ENCODE measurements at regions not wholly inside any gene's neighbourhood (a gene's known extent, or its start where the extent isn't known, plus 50 kb on each side); places are given as distances from the start of the nearest gene placed in this dataset.

GRCh38 chr6:28597924-28598722 lies 72.4 kb downstream of the GPX5 start:
- no peaks in the 10 kb centered on the region for H3K36me3 ChIP-seq (ENCODE audit: control insufficient read depth in 3 of 3, insufficient read depth in 2 of 3, low read depth in 1 of 3, low read length in 3 of 3)
- no peaks in the 10 kb centered on the region for H3K4me1 ChIP-seq (ENCODE audit: control insufficient read depth in 3 of 3, insufficient read depth in 2 of 3, low read depth in 1 of 3, low read length in 2 of 3)
- no peaks in the 10 kb centered on the region for H3K9me3 ChIP-seq (ENCODE audit: control insufficient read depth in 2 of 2, insufficient read depth in 1 of 2, low read depth in 1 of 2, low read length in 1 of 2)
- H3K27me3 ChIP-seq (ENCODE audit: control insufficient read depth in 3 of 3, insufficient read depth in 3 of 3, low read length in 3 of 3) = peaks cover 0 to 24% (median 11%) of the 10 kb centered on the region in 3 donors
- WGBS, 3 donors = 37 to 52% (median 42%) methylated on average over 13 of the region's 13 CpGs
- FAIRE-seq = no peak
- H3K27ac ChIP-seq (ENCODE audit: low read depth in 1 of 3, low read length in 2 of 3) = no peak overlapping the region
- DNase-seq = no peak
- peak overlapping the region in 1 of 3 donors; percentile 13 for H3K4me3 ChIP-seq (ENCODE audit: low read depth in 1 of 3, low read length in 3 of 3)

GRCh38 chr6:28598757-28599686 lies 73.3 kb downstream of the GPX5 start:
- no peaks in the 10 kb centered on the region for H3K36me3 ChIP-seq (ENCODE audit: control insufficient read depth in 3 of 3, insufficient read depth in 2 of 3, low read depth in 1 of 3, low read length in 3 of 3)
- DNase-seq = no peak
- H3K4me1 ChIP-seq (ENCODE audit: control insufficient read depth in 3 of 3, insufficient read depth in 2 of 3, low read depth in 1 of 3, low read length in 2 of 3) = no peaks in the 10 kb centered on the region
- FAIRE-seq = no peak
- no peak overlapping the region for H3K4me3 ChIP-seq (ENCODE audit: low read depth in 1 of 3, low read length in 3 of 3)
- 76 to 84% (median 81%) methylated on average over 6 of the region's 6 CpGs for WGBS, 3 donors
- H3K9me3 ChIP-seq (ENCODE audit: control insufficient read depth in 2 of 2, insufficient read depth in 1 of 2, low read depth in 1 of 2, low read length in 1 of 2) = no peaks in the 10 kb centered on the region
- H3K27ac ChIP-seq (ENCODE audit: low read depth in 1 of 3, low read length in 2 of 3) = no peak overlapping the region
- peaks cover 0 to 19% (median 8%) of the 10 kb centered on the region in 3 donors for H3K27me3 ChIP-seq (ENCODE audit: control insufficient read depth in 3 of 3, insufficient read depth in 3 of 3, low read length in 3 of 3)

GRCh38 chr6:28600245-28600644 lies 74.6 kb downstream of the GPX5 start:
- Histone ChIP-seq H3K4me1 (ENCODE audit: control insufficient read depth in 3 of 3, insufficient read depth in 2 of 3, low read depth in 1 of 3, low read length in 2 of 3) (no peaks in the 10 kb centered on the region), H3K9me3 (ENCODE audit: control insufficient read depth in 2 of 2, insufficient read depth in 1 of 2, low read depth in 1 of 2, low read length in 1 of 2) (no peaks in the 10 kb centered on the region), H3K4me3 (ENCODE audit: low read depth in 1 of 3, low read length in 3 of 3) (no peak overlapping the region), H3K27me3 (ENCODE audit: control insufficient read depth in 3 of 3, insufficient read depth in 3 of 3, low read length in 3 of 3) (peaks cover 0 to 16% (median 11%) of the 10 kb centered on the region in 3 donors), H3K27ac (ENCODE audit: low read depth in 1 of 3, low read length in 2 of 3) (no peak overlapping the region), H3K36me3 (ENCODE audit: control insufficient read depth in 3 of 3, insufficient read depth in 2 of 3, low read depth in 1 of 3, low read length in 3 of 3) (no peaks in the 10 kb centered on the region)
- FAIRE-seq = no peak
- no peak for DNase-seq
- WGBS, 3 donors = 83 to 88% (median 87%) methylated on average over 7 of the region's 7 CpGs

- DNase-seq (no peak), FAIRE-seq (no peak)
- Histone ChIP-seq H3K27me3 (ENCODE audit: control insufficient read depth in 3 of 3, insufficient read depth in 3 of 3, low read length in 3 of 3) (peaks cover 0 to 23% (median 7%) of the 10 kb centered on the region in 3 donors), H3K27ac (ENCODE audit: low read depth in 1 of 3, low read length in 2 of 3) (no peak overlapping the region), H3K9me3 (ENCODE audit: control insufficient read depth in 2 of 2, insufficient read depth in 1 of 2, low read depth in 1 of 2, low read length in 1 of 2) (no peaks in the 10 kb centered on the region), H3K4me3 (ENCODE audit: low read depth in 1 of 3, low read length in 3 of 3) (no peak overlapping the region), H3K4me1 (ENCODE audit: control insufficient read depth in 3 of 3, insufficient read depth in 2 of 3, low read depth in 1 of 3, low read length in 2 of 3) (peaks cover 0 to 3% (median 0%) of the 10 kb centered on the region in 3 donors), H3K36me3 (ENCODE audit: control insufficient read depth in 3 of 3, insufficient read depth in 2 of 3, low read depth in 1 of 3, low read length in 3 of 3) (no peaks in the 10 kb centered on the region)
- 22 to 29% (median 23%) methylated on average over 1 of the region's 1 CpG for WGBS, 3 donors
These were observed 78.2 kb downstream of the GPX5 start for GRCh38 chr6:28603891-28604290.

DNA sequence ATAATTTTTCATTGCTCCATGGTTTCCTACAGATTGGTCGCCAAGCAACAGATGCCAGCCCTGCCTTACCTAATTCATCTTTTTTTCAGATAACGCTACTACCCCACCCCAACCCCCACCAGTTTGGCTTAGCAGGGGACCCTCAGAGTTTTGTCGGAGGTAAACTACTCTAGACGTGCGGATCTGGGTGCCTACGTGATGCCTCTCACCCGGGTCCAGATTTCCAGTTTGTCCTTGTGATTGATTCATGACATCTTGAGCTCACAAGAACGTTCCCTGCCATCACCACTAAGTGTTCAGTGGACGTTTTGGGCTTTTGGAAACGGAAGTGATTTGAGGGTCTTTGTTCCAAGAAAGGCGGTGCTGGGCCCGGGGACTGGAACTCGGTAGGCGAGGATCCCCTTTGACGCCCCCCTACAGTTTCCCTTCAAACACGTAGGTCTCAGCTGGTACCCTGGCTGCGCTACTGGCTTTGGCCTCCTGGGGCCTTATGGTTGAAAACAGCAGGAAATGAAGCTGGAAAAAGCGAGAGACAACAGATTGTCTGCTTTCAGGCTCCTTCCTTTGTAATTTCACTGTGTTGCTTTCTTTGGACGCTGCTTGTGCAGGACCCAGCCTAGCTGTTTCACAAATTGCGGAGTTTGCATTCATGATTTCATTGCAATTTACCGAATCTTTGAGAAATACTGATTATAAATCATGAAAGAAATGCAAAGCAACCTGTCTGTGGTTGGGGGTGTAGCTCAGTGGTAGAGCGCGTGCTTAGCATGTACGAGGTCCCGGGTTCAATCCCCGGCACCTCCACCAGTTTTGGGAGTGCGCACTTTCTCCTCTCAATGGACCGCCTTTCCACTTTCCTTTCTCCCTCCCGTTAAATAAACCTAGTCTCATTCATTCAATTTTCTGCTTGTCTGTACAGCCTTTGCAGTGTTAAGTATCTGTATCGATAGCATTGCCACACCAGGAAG lies 81.0 kb downstream of the GPX5 start:
- H3K36me3 ChIP-seq (ENCODE audit: control insufficient read depth in 3 of 3, insufficient read depth in 2 of 3, low read depth in 1 of 3, low read length in 3 of 3) = no peaks in the 10 kb centered on the region
- WGBS, 3 donors = 4 to 8% (median 7%) methylated on average over 30 of the region's 30 CpGs
- DNase-seq (peak in 1 of 2 donors; percentile 72), FAIRE-seq (no peak)
- peaks cover 0 to 23% (median 5%) of the 10 kb centered on the region in 3 donors for H3K27me3 ChIP-seq (ENCODE audit: control insufficient read depth in 3 of 3, insufficient read depth in 3 of 3, low read length in 3 of 3)
- peak overlapping the region in 1 of 3 donors; percentile 36 for H3K4me3 ChIP-seq (ENCODE audit: low read depth in 1 of 3, low read length in 3 of 3)
- H3K4me1 ChIP-seq (ENCODE audit: control insufficient read depth in 3 of 3, insufficient read depth in 2 of 3, low read depth in 1 of 3, low read length in 2 of 3) = peaks cover 0 to 3% (median 0%) of the 10 kb centered on the region in 3 donors
- no peak overlapping the region for H3K27ac ChIP-seq (ENCODE audit: low read depth in 1 of 3, low read length in 2 of 3)
- no peaks in the 10 kb centered on the region for H3K9me3 ChIP-seq (ENCODE audit: control insufficient read depth in 2 of 2, insufficient read depth in 1 of 2, low read depth in 1 of 2, low read length in 1 of 2)

DNA sequence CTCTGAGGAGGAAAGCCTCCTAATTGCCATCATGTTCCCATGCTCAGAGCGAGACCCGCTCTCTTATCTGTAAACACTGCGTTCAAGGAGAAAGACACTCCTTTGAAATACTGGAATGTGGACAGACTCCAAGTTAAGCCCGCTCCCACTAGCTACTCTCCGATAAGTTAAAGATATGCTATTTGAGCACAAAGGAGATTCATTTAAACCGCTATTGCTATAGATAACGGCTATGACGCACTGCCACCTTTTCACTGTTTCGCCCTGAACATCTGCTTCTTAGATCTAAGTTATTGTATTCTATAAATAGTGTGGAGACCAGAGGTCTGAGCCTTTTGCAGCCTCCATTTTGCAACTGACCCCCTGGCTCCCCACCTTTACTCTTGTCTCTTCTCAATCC lies 82.3 kb downstream of the GPX5 start:
- WGBS, 3 donors = 16 to 50% (median 31%) methylated on average over 9 of the region's 9 CpGs
- FAIRE-seq (no peak), DNase-seq (no peak)
- H3K27ac ChIP-seq (ENCODE audit: low read depth in 1 of 3, low read length in 2 of 3) = no peak overlapping the region
- no peaks in the 10 kb centered on the region for H3K9me3 ChIP-seq (ENCODE audit: control insufficient read depth in 2 of 2, insufficient read depth in 1 of 2, low read depth in 1 of 2, low read length in 1 of 2)
- no peak overlapping the region for H3K4me3 ChIP-seq (ENCODE audit: low read depth in 1 of 3, low read length in 3 of 3)
- peaks cover 0 to 22% (median 3%) of the 10 kb centered on the region in 3 donors for H3K27me3 ChIP-seq (ENCODE audit: control insufficient read depth in 3 of 3, insufficient read depth in 3 of 3, low read length in 3 of 3)
- H3K36me3 ChIP-seq (ENCODE audit: control insufficient read depth in 3 of 3, insufficient read depth in 2 of 3, low read depth in 1 of 3, low read length in 3 of 3) = no peaks in the 10 kb centered on the region
- peaks cover 0 to 3% (median 0%) of the 10 kb centered on the region in 3 donors for H3K4me1 ChIP-seq (ENCODE audit: control insufficient read depth in 3 of 3, insufficient read depth in 2 of 3, low read depth in 1 of 3, low read length in 2 of 3)

GRCh38 chr6:28609672-28610071 lies 84.0 kb downstream of the GPX5 start:
- FAIRE-seq (no peak), DNase-seq (no peak)
- no peaks in the 10 kb centered on the region for H3K36me3 ChIP-seq (ENCODE audit: control insufficient read depth in 3 of 3, insufficient read depth in 2 of 3, low read depth in 1 of 3, low read length in 3 of 3)
- WGBS, 3 donors = 88 to 92% (median 92%) methylated on average over 3 of the region's 3 CpGs
- H3K27ac ChIP-seq (ENCODE audit: low read depth in 1 of 3, low read length in 2 of 3) = no peak overlapping the region
- H3K9me3 ChIP-seq (ENCODE audit: control insufficient read depth in 2 of 2, insufficient read depth in 1 of 2, low read depth in 1 of 2, low read length in 1 of 2) = no peaks in the 10 kb centered on the region
- H3K4me1 ChIP-seq (ENCODE audit: control insufficient read depth in 3 of 3, insufficient read depth in 2 of 3, low read depth in 1 of 3, low read length in 2 of 3) = peaks cover 0 to 3% (median 0%) of the 10 kb centered on the region in 3 donors
- no peak overlapping the region for H3K4me3 ChIP-seq (ENCODE audit: low read depth in 1 of 3, low read length in 3 of 3)
- H3K27me3 ChIP-seq (ENCODE audit: control insufficient read depth in 3 of 3, insufficient read depth in 3 of 3, low read length in 3 of 3) = peaks cover 0 to 22% (median 3%) of the 10 kb centered on the region in 3 donors
